NCI-H2107 treated with DMSO at 0.1 percent for 48 hours (cell line): ENCODE measurements at regions not wholly inside any gene's neighbourhood (a gene's known extent, or its start where the extent isn't known, plus 50 kb on each side); places are given as distances from the start of the nearest gene placed in this dataset.
"Not testable (repeated sequence)": the region's sequence is repeated elsewhere in the genome, so short reads cannot be mapped to it uniquely, and the experiment has no call there.

ENCODE experiments used
- DNase-seq: peaks from one replicate; lab custom pipeline; 2025; ENCODE audit not compliant: unreplicated experiment; lab: John Stamatoyannopoulos, UW

GRCh38 chr9:102202126-102202525 lies 463.7 kb upstream of the GRIN3A start:
- DNase-seq, result no peak

DNA sequence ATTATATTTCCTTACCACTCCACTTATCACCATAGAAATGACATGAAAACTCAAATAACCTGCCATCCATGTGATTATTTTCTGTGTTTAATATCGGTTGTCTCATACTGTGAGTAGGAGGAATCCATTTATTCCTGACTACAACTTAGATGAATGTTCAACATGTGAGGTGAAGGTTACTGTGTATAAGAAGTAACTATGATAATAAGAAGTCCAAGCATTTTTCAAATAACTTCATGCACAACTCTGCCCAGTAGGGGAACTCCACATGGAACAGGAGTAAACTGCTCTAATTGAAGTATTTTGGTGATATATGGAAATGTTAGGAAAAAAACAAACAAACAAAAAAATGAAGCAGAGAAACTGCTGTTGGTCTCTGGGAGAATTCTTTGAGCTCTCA lies 447.5 kb upstream of the GRIN3A start:
- no peak for DNase-seq

DNA sequence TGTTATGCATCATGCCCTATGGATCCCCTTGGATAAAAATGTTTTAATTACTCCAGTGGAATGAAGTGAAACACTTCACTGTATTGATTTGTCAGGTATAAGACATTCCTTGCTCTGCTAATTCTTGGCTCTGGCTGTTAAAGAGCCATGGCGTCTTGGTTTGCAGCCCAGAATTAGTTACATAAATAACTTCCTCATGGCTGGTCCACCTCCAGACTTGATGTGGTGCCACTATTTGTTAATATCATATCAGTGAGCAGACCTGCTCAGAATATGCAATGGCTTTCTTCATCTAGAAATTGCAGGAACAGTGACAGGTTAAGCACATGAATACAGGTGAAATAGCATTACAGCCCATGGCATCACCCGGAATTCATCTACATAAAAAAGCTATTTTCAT lies 446.9 kb upstream of the GRIN3A start:
- no peak for DNase-seq

GRCh38 chr9:102178811-102179210 lies 440.4 kb upstream of the GRIN3A start:
- DNase-seq, result no peak

GRCh38 chr9:102174202-102174601 lies 435.8 kb upstream of the GRIN3A start:
- not testable (repeated sequence) for DNase-seq

GRCh38 chr9:102164247-102164646 lies 425.8 kb upstream of the GRIN3A start:
- DNase-seq, result no peak

DNA sequence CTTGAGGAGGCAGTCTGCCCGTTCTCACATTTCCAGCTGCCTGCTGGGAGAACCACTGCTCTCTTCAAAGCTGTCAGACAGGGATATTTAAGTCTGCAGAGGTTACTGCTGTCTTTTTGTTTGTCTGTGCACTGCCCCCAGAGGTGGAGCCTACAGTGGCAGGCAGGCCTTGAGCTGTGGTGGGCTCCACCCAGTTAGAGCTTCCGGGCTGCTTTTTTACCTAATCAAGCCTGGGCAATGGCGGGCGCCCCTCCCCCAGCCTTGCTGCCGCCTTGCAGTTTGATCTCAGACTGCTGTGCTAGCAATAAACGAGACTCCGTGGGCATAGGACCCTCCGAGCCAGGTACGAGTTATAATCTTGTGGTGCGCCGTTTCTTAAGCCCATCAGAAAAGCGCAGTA lies 414.6 kb upstream of the GRIN3A start:
- DNase-seq, result not testable (repeated sequence)

DNA sequence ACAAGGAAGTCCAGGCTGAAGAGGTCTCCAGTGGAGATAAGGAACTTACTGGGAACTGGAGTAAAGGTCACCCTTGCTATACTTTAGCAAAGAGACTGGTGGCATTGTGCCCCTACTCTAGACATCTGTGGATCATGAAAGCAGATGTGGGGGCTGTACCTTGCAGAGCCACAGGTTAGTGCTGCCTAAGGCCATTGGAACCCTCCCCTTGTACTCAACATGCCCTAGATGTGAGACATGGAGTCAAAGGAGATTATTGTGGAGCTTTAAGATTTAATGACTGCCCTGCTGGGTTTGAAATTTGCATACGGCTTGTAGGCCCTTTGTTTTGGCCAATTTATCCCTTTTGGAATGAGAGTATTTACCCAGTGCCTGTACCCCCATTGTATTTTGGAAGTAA lies 397.3 kb upstream of the GRIN3A start:
- no peak for DNase-seq

DNA sequence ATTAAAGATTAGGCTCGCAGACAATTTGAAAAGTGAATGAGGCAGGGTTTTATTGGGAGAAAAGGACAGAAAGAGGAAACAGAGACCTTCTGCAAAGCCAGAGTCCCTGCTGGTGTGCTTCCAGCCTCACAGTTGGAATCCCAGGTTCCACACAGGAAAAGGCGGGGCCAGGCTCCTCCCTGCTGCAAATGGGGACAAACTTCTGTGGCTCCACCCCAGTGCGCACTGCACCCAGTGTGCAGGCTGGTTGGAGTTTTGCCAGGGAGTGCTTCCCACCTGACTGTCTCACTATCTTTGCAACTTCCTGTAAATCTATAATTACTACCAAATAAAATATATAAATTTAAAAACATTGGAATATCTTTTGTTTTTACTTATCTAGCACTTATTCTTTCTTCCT lies 386.0 kb upstream of the GRIN3A start:
- no peak for DNase-seq

DNA sequence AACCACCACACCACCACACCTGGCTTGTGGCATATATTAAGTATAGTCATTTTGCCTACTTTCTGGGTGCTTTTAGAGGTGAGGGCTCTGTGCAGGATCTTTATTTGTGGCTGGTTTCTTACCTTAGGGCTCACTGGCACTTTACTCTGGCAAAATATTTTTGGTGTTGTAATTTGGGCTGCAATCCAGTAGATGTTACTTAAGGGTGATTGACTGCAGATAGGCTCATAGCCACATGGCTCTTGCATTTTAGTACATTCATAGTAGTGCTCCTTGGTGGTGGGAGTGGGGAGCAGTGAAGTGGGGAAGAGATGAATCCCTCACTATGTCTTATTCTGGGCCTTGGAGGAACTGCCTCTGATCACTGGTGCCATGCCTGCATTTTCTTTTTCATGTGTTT lies 376.1 kb upstream of the GRIN3A start:
- no peak for DNase-seq

- DNase-seq, result no peak
Measured at GRCh38 chr9:102113191-102113590, 374.7 kb upstream of the GRIN3A start.

GRCh38 chr9:102106439-102106838 lies 368.0 kb upstream of the GRIN3A start:
- no peak for DNase-seq

DNA sequence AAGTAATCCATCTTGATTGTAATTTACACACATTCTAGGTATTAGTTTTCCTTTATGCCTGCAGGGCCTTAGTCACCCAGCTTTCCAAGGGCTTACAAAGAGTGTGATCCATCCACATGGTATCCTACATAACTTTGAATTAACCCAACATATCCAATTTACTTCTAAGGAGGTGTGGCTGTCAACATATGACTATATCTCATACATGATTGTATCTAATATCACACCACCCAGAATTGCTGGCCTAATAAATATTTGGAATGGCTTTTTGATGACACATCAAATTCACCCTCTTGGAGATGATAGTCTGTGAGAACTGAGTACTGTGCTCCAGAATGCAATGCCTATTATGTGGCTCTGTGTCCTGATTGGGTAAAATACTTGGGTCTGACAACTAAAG lies 363.3 kb upstream of the GRIN3A start:
- DNase-seq, result no peak

- no peak for DNase-seq
Measured at GRCh38 chr9:102087141-102087540, 348.7 kb upstream of the GRIN3A start.

- DNase-seq, result no peak
Measured at GRCh38 chr9:102085548-102085947, 347.1 kb upstream of the GRIN3A start.

- DNase-seq, result no peak
Measured at GRCh38 chr9:102072059-102072764, 333.8 kb upstream of the GRIN3A start.

DNA sequence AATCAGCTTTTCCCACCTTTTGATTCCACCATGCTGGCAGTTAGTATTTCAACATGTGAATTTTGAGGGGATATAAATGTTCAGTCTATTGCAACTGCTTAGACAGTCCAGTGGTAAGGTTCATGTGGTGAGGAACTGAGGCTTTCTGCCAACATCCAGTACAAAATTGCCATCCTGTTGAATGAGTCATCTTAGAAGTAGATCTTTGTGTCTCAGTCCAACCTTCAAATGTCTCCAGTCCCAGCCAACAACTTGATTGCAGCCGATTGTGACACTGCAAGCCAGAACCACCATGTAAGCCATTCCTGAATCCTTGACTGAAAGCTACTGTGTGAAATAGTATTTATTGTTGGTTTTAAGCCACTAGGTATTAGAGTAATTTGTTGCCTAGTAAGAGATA lies 331.5 kb upstream of the GRIN3A start:
- no peak for DNase-seq

DNA sequence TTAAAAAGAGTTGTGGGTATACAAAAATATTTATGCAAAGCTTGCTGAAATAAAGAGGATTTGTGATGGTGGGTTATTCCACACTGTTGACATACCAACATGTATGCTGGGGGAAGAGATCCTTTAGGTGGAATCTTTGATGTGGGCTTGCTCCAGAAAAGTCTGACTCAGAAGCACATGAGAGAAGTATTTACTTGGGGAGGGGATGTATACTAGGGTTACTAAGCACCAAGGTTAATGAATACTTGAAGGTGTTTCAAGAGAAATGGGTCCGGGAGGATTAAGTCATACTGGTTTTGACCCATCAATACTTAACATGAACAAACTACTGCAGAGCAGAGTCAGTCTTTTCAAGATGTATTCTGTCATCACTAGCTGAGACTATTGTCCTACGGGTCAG lies 316.4 kb upstream of the GRIN3A start:
- no peak for DNase-seq

GRCh38 chr9:102049586-102050246 lies 311.3 kb upstream of the GRIN3A start:
- DNase-seq, result no peak

- no peak for DNase-seq
Measured at GRCh38 chr9:102047549-102047948, 309.1 kb upstream of the GRIN3A start.

GRCh38 chr9:102044133-102044532 lies 305.7 kb upstream of the GRIN3A start:
- DNase-seq, result no peak

GRCh38 chr9:102038006-102038405 lies 299.6 kb upstream of the GRIN3A start:
- DNase-seq, result no peak

DNA sequence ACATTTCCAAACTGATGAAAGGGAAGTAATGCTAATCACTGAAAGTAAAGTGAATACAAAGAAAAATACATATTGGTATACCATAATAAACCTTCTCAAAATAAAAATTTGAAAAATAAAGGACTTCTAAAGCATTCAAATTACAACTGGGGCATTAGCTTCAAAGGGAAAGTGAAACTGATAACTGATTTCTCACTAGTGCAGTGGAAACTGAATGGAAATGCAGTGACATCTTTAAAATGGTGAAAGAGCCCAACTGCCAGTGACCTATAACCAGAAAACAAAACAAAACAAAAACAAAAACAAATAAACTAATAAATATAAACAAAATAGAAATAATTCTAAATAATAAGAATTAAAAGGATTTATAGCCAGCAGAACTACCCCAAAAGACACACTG lies 297.5 kb upstream of the GRIN3A start:
- DNase-seq, result no peak
